B cell (primary cell): ENCODE measurements at regions not wholly inside any gene's neighbourhood (a gene's known extent, or its start where the extent isn't known, plus 50 kb on each side); places are given as distances from the start of the nearest gene placed in this dataset.

Experiments used
- EZH2 ChIP-seq: IDR thresholded peaks from 2 replicates; pipeline ENCODE4 v1.6.1; 2012; ENCODE audit warnings: borderline replicate concordance, low read depth, mild to moderate bottlenecking, moderate library complexity, low read length; ENCODE audit not compliant: insufficient read depth, poor library complexity, severe bottlenecking
- TF ChIP-seq, protein P1 (sequence below): fragments of 200-600 bp; IDR thresholded peaks from one replicate; pipeline ENCODE4 v1.8.0; 2022; ENCODE audit warnings: antibody characterized with exemption, mild to moderate bottlenecking

DNA sequence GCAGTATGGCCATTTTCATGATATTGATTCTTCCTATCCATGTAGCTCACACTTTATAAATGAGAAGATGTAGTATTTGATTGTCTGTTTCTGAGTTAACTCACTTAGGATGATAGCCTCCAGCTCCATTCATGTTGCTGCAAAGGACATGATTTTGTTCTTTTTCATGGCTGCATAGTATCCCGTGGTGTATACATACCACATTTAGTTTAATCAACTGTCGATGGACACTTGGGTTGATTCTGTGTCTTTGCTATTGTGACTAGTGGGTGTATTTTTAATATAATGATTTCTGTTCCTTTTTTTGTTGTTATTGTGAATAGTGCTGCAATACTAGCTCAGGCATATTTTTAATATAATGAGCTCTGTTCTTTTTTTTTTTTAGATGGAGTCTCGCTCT, 560.3 kb upstream of the ZNF608 start:
- TF ChIP-seq, protein P1, sequence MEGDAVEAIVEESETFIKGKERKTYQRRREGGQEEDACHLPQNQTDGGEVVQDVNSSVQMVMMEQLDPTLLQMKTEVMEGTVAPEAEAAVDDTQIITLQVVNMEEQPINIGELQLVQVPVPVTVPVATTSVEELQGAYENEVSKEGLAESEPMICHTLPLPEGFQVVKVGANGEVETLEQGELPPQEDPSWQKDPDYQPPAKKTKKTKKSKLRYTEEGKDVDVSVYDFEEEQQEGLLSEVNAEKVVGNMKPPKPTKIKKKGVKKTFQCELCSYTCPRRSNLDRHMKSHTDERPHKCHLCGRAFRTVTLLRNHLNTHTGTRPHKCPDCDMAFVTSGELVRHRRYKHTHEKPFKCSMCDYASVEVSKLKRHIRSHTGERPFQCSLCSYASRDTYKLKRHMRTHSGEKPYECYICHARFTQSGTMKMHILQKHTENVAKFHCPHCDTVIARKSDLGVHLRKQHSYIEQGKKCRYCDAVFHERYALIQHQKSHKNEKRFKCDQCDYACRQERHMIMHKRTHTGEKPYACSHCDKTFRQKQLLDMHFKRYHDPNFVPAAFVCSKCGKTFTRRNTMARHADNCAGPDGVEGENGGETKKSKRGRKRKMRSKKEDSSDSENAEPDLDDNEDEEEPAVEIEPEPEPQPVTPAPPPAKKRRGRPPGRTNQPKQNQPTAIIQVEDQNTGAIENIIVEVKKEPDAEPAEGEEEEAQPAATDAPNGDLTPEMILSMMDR = no peak
- TF ChIP-seq EZH2 = no peak
